ENCODE measurements at regions not wholly inside any gene's neighbourhood (a gene's known extent, or its start where the extent isn't known, plus 50 kb on each side); places are given as distances from the start of the nearest gene placed in this dataset.

GRCh38 chr18:64253222-64253621 is 104.3 kb upstream of the LINC00305 start:
- H3K4me3 ChIP-seq: no peak overlapping the region
- no peaks in the 10 kb centered on the region for H3K4me1 ChIP-seq (ENCODE audit: low read depth)
- ATAC-seq (no peak), DNase-seq (no peak)
- no peaks in the 10 kb centered on the region for H3K9me3 ChIP-seq
- H3K36me3 ChIP-seq (ENCODE audit: low read depth): no peaks in the 10 kb centered on the region
- no peak for TF ChIP-seq CTCF (IDR thresholded peaks at IDR 0.05)
- intact Hi-C loops (cut with DNase I, micrococcal nuclease): no loop called here

GRCh38 chr18:64248836-64249235 is 99.9 kb upstream of the LINC00305 start:
- H3K36me3 ChIP-seq (ENCODE audit: low read depth): no peaks in the 10 kb centered on the region
- H3K9me3 ChIP-seq: no peaks in the 10 kb centered on the region
- ATAC-seq (no peak), DNase-seq (no peak)
- no peaks in the 10 kb centered on the region for H3K4me1 ChIP-seq (ENCODE audit: low read depth)
- no peak overlapping the region for H3K4me3 ChIP-seq
- no peak for TF ChIP-seq CTCF (IDR thresholded peaks at IDR 0.05)
- intact Hi-C loops (cut with DNase I, micrococcal nuclease): no loop called here

- no peaks in the 10 kb centered on the region for H3K36me3 ChIP-seq (ENCODE audit: low read depth)
- intact Hi-C loops (cut with DNase I, micrococcal nuclease): no loop called here
- H3K4me3 ChIP-seq: no peak overlapping the region
- ATAC-seq: no peak
- H3K9me3 ChIP-seq: no peaks in the 10 kb centered on the region
- H3K4me1 ChIP-seq (ENCODE audit: low read depth): no peaks in the 10 kb centered on the region
- DNase-seq: no peak
- no peak for TF ChIP-seq CTCF (IDR thresholded peaks at IDR 0.05)
Observed at GRCh38 chr18:64245126-64245861, 96.4 kb upstream of the LINC00305 start.

- intact Hi-C loops (cut with DNase I, micrococcal nuclease): no loop called here
- DNase-seq: peak in 1 of 3 donors; percentile 7
- ATAC-seq: peak; percentile 19
- Histone ChIP-seq H3K4me3 (no peak overlapping the region), H3K36me3 (ENCODE audit: low read depth) (no peaks in the 10 kb centered on the region), H3K9me3 (no peaks in the 10 kb centered on the region), H3K4me1 (ENCODE audit: low read depth) (no peaks in the 10 kb centered on the region)
- no peak for TF ChIP-seq CTCF (IDR thresholded peaks at IDR 0.05)
Observed at GRCh38 chr18:64244571-64244970, 95.7 kb upstream of the LINC00305 start.

GRCh38 chr18:64240316-64240715 is 91.4 kb upstream of the LINC00305 start:
- ATAC-seq (no peak), DNase-seq (no peak)
- no peaks in the 10 kb centered on the region for H3K4me1 ChIP-seq (ENCODE audit: low read depth)
- TF ChIP-seq CTCF (IDR thresholded peaks at IDR 0.05): no peak
- H3K36me3 ChIP-seq (ENCODE audit: low read depth): no peaks in the 10 kb centered on the region
- no peak overlapping the region for H3K4me3 ChIP-seq
- intact Hi-C loops (cut with DNase I, micrococcal nuclease): no loop called here
- H3K9me3 ChIP-seq: no peaks in the 10 kb centered on the region

GRCh38 chr18:64238076-64238475 is 89.2 kb upstream of the LINC00305 start:
- no peak overlapping the region for H3K4me3 ChIP-seq
- H3K4me1 ChIP-seq (ENCODE audit: low read depth): no peaks in the 10 kb centered on the region
- ATAC-seq (no peak), DNase-seq (no peak)
- H3K36me3 ChIP-seq (ENCODE audit: low read depth): no peaks in the 10 kb centered on the region
- TF ChIP-seq CTCF (IDR thresholded peaks at IDR 0.05): no peak
- intact Hi-C loops (cut with DNase I, micrococcal nuclease): no loop called here
- H3K9me3 ChIP-seq: no peaks in the 10 kb centered on the region

All from mucosa of descending colon (tissue), 3 donors.